Stimulated activated CD4-positive, alpha-beta T cell treated with anti-CD3 and anti-CD28 coated beads, Interleukin-15, amount 100 ng/mL, for 24 hours (primary cell): ENCODE measurements at regions not wholly inside any gene's neighbourhood (a gene's known extent, or its start where the extent isn't known, plus 50 kb on each side); places are given as distances from the start of the nearest gene placed in this dataset.

ENCODE experiments used
- DNase-seq: peaks from one replicate; pipeline ENCODE4 v3.0.0-alpha.2; 2020

DNA sequence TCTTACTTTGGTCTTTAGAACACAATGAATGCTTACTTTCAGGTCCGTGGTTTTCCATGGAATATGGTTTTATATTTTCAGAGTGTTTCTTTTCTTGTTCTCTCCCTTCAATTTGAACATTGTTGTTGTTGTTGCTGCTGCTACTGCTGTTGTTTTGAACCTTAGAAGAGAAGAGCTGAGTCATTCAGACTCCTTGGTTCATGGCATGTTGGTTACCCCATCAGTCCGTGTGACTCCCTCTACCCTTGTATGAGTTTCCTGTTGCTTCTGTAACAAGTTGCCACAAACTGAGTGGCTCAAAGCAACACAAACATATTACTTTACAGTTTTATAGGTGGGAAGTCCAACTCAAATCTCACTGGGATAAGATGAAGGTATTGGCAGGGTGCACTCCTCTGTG lies 511.0 kb downstream of the INSC start:
- no peak for DNase-seq

DNA sequence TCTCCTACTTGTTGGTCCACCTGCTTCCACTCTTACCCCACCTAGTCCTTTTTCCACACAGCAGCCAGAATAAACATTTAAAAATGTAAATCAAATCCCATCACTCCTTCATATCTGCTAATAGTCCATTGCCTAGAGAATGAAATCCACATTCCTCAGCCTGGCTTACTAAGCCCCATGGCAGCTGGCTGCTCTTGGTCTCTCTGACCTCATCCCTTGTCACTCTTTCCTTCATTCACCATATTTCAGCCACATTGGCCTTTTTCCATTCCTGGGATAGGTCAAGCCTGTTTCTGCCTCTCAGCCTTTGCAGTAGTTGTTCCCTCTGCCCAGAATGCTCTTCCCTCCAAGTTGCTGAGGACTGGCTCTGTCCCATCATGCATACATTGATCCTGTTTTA lies 512.8 kb downstream of the INSC start:
- DNase-seq, result no peak

DNA sequence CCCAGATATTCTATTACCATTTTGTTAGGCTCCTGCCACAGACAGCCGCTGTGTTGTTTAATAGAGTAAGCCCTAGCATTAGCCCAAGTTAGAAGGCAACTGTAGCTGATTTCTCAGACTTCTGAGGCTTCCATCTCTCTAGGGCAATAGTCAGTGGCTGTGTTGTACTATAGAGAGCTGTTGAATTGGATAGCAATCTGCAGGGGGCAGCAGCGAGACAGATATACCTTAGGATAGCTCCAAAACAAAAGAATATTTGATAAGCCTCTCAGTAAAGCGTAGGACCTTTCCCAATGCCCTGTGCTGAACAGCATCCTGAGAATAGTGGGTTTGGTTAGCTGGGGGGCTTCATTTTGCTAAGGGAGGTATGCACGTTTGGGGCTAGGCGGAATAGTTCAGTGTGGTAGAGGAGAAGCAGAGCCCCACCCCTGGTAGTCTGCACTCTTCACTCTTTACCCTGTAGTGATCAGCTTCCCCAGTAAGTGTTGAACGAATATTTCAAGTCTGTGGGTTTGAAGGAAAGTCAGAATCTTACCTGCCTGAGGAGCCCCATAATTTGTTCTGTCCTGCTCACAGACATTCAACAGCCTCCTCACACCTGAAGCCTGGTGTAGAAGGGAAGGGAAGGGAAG lies 515.1 kb downstream of the INSC start:
- DNase-seq, result peak; percentile 20

DNA sequence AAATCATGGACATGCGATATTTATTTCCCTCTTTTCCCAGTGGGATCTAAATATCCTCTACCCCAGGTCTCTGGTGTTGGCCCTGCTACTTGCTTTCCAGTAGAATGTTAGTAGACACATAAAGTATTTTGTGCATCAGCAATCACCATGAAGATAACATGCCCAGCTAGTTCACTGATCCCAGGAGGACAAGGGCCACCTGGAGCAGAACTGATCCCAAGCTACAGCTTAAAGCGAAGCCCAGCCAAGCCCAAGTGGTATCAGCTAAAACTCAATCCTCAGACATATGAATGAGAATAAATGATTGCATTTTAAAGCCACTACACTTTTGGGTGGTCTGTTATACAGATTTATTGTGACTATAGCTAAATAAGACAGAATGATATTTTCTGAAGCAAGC lies 516.2 kb downstream of the INSC start:
- DNase-seq, result no peak

DNA sequence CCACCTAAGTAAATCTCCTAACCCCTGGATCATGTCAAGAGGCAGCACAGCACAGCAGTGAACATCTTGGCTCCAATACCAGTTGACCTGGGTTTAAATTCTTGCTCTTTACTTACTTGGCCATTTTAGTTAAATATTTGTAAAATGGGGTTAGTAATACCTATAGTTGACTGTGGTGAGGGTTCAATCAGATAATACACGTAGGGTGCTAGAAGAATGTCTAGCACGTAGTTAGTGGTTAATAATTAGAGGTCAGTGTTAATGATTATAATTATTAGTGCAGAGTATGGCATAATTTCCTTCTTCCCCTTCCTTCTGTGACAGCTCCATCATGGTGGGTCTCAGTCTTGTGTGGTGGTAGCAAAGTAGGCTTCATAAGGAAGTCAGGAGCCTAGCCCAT lies 520.8 kb downstream of the INSC start:
- DNase-seq, result no peak

DNA sequence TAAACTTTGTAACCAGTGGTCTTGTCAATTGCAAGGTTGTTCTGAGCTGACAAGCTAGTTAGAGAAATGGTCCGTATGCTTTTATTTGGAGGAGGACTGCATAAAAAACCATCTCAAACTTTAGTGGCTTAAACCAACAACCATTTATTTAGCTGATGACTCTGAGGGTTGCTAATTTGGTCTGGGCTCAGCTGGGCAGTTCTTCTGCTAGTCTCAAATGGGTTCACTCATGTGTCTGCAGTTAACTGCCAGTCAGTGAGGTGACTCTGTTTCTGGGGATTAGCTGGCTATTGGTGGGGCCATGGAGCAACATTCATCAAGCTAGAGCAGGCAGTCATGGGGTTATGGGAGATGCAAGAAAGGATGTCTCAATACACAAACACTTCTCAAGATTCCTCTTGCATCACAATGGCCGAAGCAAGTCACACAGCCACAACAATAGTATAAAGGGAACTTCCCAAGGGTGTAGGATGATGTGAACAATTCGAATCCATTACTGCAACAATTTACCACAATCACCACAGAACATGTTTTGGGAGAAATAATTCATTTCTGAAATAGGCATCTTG lies 521.9 kb downstream of the INSC start:
- no peak for DNase-seq

DNA sequence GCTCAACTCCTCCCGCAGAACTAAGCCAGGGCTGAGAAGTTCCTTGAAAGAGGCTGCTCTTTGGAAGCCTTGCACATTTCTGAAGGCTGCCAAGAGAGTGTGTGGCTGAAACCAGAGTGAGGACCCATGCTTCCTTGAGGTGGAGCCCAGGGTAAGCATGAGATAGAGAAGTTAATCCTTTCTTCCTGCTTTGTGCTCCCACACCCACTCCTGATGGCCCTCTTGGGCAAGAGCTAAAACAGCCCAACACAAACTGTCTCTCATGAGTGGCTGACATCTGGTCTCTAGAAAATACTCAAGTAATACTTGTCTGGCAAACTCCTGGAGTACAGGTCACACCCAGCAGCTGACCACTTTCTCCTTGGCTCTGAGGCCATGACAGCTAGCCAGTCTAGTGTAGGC lies 523.7 kb downstream of the INSC start:
- DNase-seq, result no peak

DNA sequence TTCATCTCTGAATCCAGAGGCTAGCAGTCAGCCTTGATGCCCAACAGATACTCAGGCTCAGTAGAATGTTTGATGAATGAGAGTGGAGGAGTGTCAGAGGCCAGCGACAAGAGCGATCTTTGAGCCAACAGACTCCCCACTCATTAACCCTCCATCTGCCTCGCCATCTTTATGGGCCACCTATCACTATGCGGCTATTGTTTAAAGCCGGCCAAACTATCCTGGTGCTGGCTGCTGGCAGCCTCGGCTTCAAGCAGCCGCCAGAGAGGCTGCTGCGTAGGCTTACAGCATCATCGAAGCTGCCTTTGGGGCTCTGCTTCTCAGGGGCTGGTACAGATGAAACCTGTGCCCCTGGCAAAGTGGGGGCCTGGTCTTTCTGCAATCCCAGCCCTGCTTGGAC lies 525.6 kb downstream of the INSC start:
- DNase-seq, result no peak

DNA sequence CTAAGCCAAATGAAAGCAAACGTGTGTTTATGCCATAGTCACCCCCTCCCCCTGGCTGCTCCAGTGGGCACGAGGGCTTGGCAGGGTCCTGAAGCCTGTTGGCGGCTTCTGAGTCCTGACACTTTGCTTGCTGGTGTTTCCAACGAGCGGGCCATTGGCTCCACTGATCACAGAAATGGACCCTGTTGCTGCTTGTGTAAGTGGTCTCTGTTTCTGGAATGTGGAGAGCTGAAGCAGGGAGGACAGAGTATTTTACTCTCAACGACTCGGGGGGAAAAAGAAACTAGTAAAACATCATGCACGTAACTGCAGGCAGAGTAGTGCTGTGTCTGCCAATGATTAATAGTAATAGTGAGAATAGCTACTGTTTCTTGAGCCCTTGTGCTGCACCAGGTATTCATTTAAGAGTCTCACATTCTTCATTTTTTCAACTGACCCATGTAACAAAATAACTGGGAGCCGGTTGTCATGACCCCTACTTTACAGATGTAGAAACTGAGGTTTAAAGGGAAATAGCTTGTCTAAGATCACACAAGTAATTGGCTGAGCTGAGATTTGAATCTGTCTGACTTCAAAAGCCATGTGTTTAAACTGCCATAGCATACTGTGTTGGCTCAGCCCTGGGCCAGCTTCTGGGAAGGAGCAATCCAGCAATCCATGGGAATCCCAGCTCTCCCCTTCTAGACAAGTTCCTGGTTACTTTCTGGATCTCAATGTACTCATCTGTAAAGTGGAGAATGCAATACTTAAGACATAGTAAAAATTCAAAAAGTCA lies 526.7 kb downstream of the INSC start:
- no peak for DNase-seq

DNA sequence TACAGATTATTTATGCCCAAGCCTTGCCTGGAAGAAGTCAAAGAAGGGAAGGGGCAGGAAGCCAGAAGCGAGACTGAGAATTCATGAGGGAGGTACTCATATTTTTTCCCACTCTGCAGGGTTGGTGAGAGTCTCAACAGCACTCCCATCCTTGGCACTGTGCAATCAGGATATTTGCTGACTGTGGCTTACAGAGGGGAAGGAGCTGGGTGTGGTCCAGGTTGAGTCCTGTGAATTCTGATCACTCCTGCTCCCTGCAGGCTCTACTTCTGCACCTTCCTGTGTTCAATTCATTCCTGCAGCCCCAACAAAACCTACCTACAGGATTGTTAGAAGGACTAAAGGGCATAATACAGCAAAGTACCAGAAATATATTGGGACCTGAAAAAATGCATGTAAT lies 530.5 kb downstream of the INSC start:
- DNase-seq, result no peak

DNA sequence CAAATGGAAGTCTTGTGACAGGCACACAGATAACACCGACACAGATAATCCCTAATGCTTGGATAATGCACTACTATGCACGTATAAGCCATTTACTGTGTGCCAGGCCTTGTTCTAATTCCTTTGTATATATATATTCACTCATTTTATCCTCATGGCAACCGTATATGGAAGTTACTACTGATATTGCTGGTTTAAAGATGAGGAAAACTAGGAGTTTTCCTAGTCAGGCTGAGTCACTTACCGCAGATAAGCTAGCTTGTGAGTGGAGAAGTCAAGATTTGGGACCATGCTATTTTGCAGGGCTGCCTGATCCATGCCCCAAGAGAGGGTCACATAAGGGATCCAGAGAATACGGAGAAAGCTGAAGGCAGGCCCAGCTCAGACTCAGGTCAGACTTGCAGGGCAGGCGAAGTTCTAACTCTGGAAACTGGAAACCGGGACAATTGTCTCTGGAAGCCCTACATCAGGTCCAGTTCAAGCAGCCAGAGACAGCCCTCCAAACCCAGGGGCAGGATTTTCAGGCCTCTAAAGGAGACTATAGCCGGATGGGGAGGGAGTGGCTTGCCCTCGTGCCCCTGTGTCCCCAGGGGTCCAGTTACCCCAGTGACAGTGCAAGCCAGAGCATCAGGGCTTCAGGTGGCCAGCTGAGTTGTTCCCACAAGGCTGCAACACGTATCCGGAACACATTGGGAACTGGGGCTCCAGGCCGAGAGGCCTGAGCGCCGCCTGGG lies 534.8 kb downstream of the INSC start:
- DNase-seq, result no peak

DNA sequence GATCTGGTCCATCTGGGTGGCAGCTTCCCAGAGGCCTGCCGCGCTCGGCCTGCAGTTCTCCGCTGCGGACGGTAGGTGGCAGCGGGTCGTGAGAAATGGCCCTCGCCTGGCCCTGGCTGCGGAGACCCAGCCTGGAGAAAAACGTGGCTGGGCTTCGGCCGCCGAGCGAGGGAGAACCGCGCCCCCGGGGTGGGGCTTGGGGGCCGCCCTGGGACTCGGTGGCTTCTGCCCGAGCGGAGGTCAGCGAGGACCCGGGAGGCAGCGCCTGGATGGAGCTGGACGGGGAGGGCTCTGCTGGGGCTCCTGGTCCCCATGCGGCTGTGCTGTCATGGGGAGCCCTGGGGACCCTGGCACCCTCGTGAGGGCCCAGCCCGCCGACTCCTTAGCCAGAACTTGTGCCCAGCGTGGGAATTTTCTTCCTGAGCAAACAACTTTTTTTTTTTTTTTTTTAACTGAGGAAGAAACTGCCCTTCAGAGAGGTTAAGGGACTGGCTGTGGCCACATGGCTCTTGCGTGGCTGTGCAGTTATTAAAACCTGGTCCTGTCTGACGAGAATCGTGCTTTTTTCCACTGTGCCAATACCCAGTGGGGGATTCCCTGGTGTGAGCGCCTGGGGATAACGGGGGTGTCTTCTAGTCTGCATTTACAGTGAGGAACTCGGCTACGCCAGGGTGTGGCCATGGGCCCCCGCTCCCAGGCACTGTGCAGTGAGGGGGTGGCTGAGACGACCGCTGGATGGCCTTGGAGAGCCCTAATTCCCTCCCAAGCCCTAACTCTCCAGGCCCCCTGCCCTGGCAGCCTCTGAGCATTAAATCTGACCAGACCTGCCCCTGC lies 535.6 kb downstream of the INSC start:
- DNase-seq, result peak; percentile 82

DNA sequence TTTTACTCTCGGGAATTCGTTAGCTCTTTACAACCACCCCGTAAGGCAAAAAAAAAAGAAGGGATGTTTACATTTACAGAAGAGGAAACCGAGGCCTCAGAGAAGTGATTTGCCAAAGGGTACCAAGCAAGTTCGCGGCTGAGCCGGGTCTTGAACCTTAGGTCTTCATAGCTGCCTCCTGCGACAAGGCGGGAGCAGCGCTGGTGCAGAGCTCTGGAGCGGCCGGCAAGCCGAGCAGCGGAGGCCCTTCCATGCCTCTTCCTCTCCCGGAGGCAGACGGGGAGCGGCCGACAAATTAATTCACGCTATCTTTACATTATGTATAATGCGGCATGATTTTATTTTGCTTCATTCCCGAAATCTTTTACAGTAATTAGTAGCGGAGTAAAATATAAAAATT lies 536.3 kb downstream of the INSC start:
- no peak for DNase-seq

DNA sequence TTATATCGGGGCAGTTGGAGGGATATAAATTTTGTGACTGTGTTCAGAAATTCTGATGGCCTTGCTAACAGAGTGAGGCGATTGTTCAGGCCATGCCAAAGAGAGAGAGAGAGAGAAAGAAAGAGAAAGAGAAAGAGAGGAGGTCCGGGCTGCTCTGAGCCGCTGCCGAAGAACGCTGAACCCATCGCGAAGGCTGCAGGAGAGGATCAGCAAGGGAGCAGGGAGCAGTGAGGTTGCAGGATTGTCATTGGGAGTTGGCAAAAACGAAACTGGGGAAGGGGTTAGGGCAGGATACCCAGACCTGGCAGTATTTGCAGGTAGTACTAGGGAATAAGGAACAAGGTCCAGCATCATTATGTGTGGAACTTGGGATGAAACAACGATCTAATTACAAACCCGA lies 537.1 kb downstream of the INSC start:
- no peak for DNase-seq

DNA sequence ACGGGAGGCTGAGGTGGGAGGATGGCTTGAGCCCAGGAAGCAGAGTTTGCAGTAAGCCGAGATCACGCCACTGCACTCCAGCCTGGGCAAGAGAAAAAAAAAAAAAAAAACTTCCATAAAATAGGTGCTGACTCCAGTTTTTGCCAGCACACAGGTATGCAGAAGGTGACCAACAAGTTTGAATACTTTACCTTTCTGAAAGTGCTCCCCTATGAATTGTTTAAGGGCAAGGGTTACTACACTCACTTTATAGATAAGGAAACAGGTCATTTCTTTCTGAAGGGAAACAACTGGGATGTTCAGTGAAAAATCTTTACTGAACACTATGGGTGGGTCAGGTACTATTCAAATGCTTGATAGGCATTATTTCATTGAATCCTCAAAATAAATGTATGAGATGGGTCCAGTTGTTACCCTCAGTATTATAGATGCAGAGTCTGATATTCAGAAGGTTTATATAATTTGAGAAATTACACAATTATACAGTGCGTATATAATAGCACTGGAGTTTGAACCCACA lies 538.5 kb downstream of the INSC start:
- no peak for DNase-seq

DNA sequence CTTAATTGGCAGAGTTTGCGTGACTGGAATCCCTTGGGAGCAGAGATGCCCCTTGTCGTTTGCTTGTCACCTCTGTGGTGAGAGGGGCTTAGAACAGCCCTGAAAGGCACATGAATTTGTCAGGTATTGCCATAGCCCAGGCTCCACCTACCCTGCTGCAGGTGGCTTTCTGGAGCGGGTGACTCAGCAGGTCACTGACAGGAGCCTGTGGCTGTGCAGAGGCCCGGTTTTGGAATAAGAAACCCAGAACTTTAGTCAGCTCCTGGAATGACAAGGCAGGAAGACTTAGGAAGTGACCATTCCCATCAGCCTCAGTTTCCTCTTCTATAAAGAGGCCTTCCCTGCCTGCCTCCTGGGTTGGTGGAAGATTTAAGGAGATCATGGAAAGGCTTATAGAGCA lies 539.7 kb downstream of the INSC start:
- DNase-seq, result no peak

DNA sequence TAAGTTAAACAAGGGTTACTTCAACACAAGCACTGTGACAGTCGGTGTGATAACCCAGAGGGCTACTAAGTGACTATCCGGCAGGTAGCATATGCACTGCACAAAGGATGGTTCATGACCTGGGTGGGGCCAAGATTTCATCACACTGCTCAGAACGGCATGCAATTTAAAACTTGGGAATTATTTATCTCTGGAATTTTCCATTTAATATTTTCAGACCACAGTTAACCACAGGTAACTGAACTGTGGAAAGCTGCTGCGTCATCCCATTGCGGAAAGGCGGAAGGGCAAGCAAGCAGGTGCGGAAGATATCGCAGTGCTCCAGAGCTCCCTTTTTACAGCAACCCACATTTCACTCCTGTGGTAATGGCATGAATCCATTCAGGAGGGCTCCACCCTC lies 540.8 kb downstream of the INSC start:
- no peak for DNase-seq

DNA sequence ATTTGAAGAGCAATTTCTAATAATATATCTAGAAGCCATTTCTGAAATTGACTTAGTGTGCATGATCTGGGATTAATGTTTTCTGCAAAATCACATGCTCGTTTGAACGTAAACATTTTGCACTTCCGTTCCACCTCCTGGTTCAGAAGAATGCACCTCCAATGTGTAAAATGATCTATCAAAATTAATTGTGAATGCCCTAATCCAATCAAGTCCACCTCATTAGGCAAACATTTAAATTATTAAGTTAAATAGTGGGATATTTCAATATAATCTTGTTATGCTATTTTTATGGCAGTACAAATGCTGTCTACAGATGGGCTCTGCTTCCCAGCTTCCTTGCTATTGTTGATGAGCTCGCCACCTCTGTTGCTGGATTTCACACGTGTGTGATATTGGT lies 542.5 kb downstream of the INSC start:
- no peak for DNase-seq

DNA sequence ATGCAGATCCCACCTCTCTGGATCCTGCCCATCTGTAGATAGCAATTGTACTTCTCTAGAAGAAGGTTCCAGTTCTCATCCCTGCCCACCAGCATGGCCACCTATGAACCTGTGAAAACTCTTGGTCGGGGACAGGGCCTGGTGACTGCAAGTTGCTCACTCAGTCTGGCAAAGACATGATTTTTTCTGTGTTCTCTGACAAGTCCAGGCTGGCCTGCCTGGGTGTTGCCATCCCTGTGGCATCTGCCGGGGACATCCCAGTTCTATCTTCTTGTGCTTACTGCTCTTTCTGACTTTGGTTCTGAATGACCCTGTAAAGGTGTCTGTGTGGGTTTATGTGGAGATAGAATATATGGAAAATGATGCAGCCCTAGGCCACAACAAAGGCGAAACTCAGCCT lies 545.8 kb downstream of the INSC start:
- no peak for DNase-seq

DNA sequence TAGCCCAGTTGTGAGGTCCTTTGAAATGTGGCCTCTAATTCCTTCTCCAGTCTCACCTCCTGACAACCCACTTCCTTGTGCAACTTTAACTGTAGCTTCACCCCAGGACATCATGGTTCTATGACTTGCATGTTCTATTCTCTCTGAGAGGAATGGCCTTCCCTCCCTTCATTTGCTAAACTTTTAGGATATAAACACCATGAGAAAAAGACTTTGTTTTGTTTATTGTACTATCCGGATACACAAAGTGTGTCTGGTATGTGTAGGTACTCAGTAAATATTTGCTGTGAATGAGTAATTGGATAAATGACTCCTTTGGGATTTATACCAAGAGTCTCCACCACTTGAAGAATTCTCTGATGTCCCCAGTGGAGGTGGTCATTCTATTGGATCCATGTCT lies 547.6 kb downstream of the INSC start:
- DNase-seq, result no peak

DNA sequence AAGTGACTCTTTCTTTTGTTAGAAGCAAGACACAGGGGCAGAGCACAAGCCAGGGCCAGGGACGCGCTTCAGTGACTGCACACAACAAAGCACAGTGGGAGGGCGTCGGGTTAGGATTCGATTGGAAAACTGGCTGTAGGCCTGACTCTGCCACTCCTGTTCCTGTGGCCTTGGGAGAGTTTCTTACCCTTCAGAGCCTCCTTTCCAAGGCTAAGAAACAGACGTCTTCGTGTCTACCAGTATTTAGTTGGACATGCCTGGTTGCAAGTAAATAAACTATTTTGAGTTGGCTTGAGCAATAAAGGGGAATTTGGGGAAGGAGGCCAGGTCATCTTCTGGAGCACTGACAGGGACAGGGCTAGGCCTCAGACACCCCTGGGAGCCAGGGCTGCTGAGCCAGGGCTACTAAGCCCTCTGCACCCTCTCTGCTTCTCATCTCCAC lies 549.1 kb downstream of the INSC start:
- no peak for DNase-seq

DNA sequence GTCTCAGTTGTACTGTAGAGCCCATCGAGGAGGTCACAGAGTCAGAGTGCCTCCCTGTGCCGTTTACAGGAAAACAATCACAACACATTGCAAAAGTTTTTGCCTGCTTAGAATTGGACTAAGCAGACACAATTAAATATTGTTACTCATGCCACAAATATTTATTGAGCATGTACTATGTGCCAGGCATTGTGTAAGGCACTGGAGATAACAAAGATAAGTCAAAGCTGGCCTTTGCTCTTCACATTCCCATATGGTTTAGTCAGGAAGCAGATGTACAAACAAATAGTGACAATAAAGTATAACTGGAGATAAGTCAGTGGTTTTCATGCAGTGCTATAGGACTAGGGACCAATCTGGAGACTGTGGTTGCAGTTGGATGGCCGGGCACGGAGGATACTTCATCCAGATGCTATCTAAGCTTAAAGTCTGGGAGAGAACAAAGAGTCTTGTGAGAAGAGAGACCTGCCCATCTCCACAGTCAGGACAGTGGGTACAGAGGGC lies 550.7 kb downstream of the INSC start:
- DNase-seq, result no peak
